ENCODE measurements at regions not wholly inside any gene's neighbourhood (a gene's known extent, or its start where the extent isn't known, plus 50 kb on each side); places are given as distances from the start of the nearest gene placed in this dataset.

GRCh38 chr2:67066782-67067181 is 330.4 kb upstream of the ETAA1 start:
- DNase-seq (no peak), ATAC-seq (no peak)
- no peak overlapping the region for H3K27ac ChIP-seq
- intact Hi-C loops (cut with DNase I; ENCODE audit: low total_unique reads) (no loop called here), in situ Hi-C loops (cut with MboI; ENCODE audit: low sequenced_read_pairs in 4 of 4) (no loop called here)
- no peaks in the 10 kb centered on the region for H3K4me1 ChIP-seq
- no peaks in the 10 kb centered on the region for H3K9me3 ChIP-seq
- no peaks in the 10 kb centered on the region for H3K36me3 ChIP-seq
- H3K4me3 ChIP-seq = no peak overlapping the region
- no peaks in the 10 kb centered on the region for H3K27me3 ChIP-seq
- TF ChIP-seq CTCF (IDR thresholded peaks at IDR 0.05 in 4 of 5, conservative IDR thresholded peaks at IDR 0.05 in 1 of 5) = no peak
- no peak for TF ChIP-seq POLR2A (IDR thresholded peaks at IDR 0.05)

GRCh38 chr2:67067656-67068055 is 329.5 kb upstream of the ETAA1 start:
- no peaks in the 10 kb centered on the region for H3K27me3 ChIP-seq
- TF ChIP-seq CTCF (IDR thresholded peaks at IDR 0.05 in 4 of 5, conservative IDR thresholded peaks at IDR 0.05 in 1 of 5) (no peak), POLR2A (IDR thresholded peaks at IDR 0.05) (no peak)
- DNase-seq (no peak), ATAC-seq (no peak)
- H3K36me3 ChIP-seq = no peaks in the 10 kb centered on the region
- intact Hi-C loops (cut with DNase I; ENCODE audit: low total_unique reads) (no loop called here), in situ Hi-C loops (cut with MboI; ENCODE audit: low sequenced_read_pairs in 4 of 4) (no loop called here)
- H3K9me3 ChIP-seq = no peaks in the 10 kb centered on the region
- H3K27ac ChIP-seq = no peak overlapping the region
- H3K4me1 ChIP-seq = no peaks in the 10 kb centered on the region
- H3K4me3 ChIP-seq = no peak overlapping the region

GRCh38 chr2:67070826-67071225 is 326.3 kb upstream of the ETAA1 start:
- Histone ChIP-seq H3K9me3 (no peaks in the 10 kb centered on the region), H3K4me1 (no peaks in the 10 kb centered on the region), H3K27me3 (no peaks in the 10 kb centered on the region), H3K36me3 (no peaks in the 10 kb centered on the region), H3K4me3 (no peak overlapping the region), H3K27ac (no peak overlapping the region)
- DNase-seq = no peak
- intact Hi-C loops (cut with DNase I; ENCODE audit: low total_unique reads) = no loop called here
- no peak for TF ChIP-seq CTCF (IDR thresholded peaks at IDR 0.05 in 4 of 5, conservative IDR thresholded peaks at IDR 0.05 in 1 of 5)
- no peak for TF ChIP-seq POLR2A (IDR thresholded peaks at IDR 0.05)
- in situ Hi-C loops (cut with MboI; ENCODE audit: low sequenced_read_pairs in 4 of 4) = no loop called here
- no peak for ATAC-seq

- Histone ChIP-seq H3K9me3 (peaks cover 0 to under 1% (median 0%) of the 10 kb centered on the region in 3 donors), H3K4me1 (no peaks in the 10 kb centered on the region), H3K4me3 (no peak overlapping the region), H3K36me3 (no peaks in the 10 kb centered on the region), H3K27ac (no peak overlapping the region), H3K27me3 (no peaks in the 10 kb centered on the region)
- intact Hi-C loops (cut with DNase I; ENCODE audit: low total_unique reads) (no loop called here), in situ Hi-C loops (cut with MboI; ENCODE audit: low sequenced_read_pairs in 4 of 4) (no loop called here)
- ATAC-seq (no peak), DNase-seq (no peak)
- no peak for TF ChIP-seq POLR2A (IDR thresholded peaks at IDR 0.05)
- TF ChIP-seq CTCF (IDR thresholded peaks at IDR 0.05 in 4 of 5, conservative IDR thresholded peaks at IDR 0.05 in 1 of 5) = no peak
These were observed 322.1 kb upstream of the ETAA1 start for GRCh38 chr2:67075056-67075455.

- DNase-seq (no peak), ATAC-seq (no peak)
- in situ Hi-C loops (cut with MboI; ENCODE audit: low sequenced_read_pairs in 4 of 4) = no loop called here
- Histone ChIP-seq H3K9me3 (peaks cover 0 to 4% (median 0%) of the 10 kb centered on the region in 3 donors), H3K27ac (no peak overlapping the region), H3K36me3 (no peaks in the 10 kb centered on the region), H3K27me3 (no peaks in the 10 kb centered on the region), H3K4me1 (no peaks in the 10 kb centered on the region), H3K4me3 (no peak overlapping the region)
- intact Hi-C loops (cut with DNase I; ENCODE audit: low total_unique reads) = no loop called here
- TF ChIP-seq POLR2A (IDR thresholded peaks at IDR 0.05) = no peak
- TF ChIP-seq CTCF (IDR thresholded peaks at IDR 0.05 in 4 of 5, conservative IDR thresholded peaks at IDR 0.05 in 1 of 5) = no peak
These were observed 321.4 kb upstream of the ETAA1 start for GRCh38 chr2:67075530-67076238.
